ENCODE measurements at regions not wholly inside any gene's neighbourhood (a gene's known extent, or its start where the extent isn't known, plus 50 kb on each side); places are given as distances from the start of the nearest gene placed in this dataset.

DNA sequence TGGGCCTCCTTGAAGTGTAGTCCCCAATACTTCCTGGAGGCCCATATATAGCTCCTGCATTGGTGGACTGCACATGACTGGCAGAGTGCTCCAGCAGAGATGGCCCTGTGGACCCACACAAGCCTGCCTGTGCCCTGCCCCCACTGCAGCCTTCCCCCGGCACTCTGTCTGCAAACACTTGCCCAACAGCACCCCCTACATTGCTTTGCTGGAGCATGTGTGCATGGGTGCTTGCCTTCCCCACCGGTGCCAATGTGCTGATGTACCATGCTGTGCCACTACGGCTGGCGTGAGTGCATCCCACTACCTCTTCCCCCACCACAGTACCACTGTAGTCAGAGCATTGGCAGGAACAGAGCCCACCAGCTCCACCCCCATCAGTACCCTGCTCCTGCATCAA, 563.6 kb upstream of the CTNND2 start:
- Histone ChIP-seq H3K9me3 (ENCODE audit: control insufficient read depth in 2 of 2, insufficient read depth in 1 of 2, low read length in 1 of 2) (peaks cover 3 to 15% of the 10 kb centered on the region in 2 donors), H3K4me3 (ENCODE audit: low read length in 2 of 2) (no peak overlapping the region), H3K27ac (ENCODE audit: low read depth in 1 of 2, low read length in 1 of 2) (no peak overlapping the region), H3K4me1 (ENCODE audit: control insufficient read depth in 2 of 2, insufficient read depth in 2 of 2, low read length in 2 of 2) (no peaks in the 10 kb centered on the region), H3K27me3 (ENCODE audit: control insufficient read depth in 2 of 2, insufficient read depth in 1 of 2, low read length in 1 of 2) (no peaks in the 10 kb centered on the region), H3K36me3 (ENCODE audit: control insufficient read depth in 2 of 2, insufficient read depth in 2 of 2, low read length in 1 of 2) (no peaks in the 10 kb centered on the region)
- DNase-seq (ENCODE audit: low read depth in 6 of 9, low spot score in 9 of 9) = no peak
- WGBS = 97% methylated on average over 4 of the region's 4 CpGs

DNA sequence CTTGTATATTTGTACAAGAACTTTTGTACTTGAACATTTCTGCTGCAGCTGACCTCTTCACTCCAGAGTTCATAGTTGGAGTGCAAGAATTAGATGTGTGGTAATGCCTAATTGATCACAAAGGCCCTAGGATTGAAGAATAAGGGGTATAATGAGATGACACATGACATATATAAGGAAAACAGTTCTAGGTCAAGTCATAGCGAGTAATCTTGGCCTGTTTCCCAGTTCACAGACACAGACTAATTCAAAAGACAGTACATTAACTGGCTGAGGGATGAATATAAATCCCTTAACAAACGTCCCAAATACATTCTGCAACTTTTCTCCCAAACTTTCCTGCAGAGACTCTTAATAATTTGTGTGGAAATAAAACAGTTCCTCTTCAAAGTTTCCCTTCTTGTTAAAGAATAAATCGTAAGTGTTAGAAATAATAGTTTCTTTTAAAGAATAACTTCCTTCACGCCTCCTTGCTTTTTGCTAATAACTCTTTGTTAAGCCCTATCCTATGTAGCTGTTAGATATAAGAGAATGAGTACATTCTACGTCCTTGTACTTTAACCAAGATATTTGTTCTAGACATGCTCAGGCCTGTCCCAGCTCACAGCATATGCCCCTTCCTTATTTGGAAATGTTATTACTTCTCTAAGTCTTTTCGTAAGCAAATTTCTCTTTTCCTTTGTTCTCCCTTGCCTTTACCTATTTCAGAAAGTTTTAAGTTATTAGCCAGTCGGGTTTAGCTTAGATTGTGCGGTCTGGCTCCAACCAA, 556.4 kb upstream of the CTNND2 start:
- no peak overlapping the region for H3K4me3 ChIP-seq (ENCODE audit: low read length in 2 of 2)
- no peaks in the 10 kb centered on the region for H3K4me1 ChIP-seq (ENCODE audit: control insufficient read depth in 2 of 2, insufficient read depth in 2 of 2, low read length in 2 of 2)
- H3K27ac ChIP-seq (ENCODE audit: low read depth in 1 of 2, low read length in 1 of 2) = no peak overlapping the region
- no peaks in the 10 kb centered on the region for H3K36me3 ChIP-seq (ENCODE audit: control insufficient read depth in 2 of 2, insufficient read depth in 2 of 2, low read length in 1 of 2)
- DNase-seq (ENCODE audit: low read depth in 6 of 9, low spot score in 9 of 9) = no peak
- H3K9me3 ChIP-seq (ENCODE audit: control insufficient read depth in 2 of 2, insufficient read depth in 1 of 2, low read length in 1 of 2) = no peaks in the 10 kb centered on the region
- 82% methylated on average over 8 of the region's 8 CpGs for WGBS
- H3K27me3 ChIP-seq (ENCODE audit: control insufficient read depth in 2 of 2, insufficient read depth in 1 of 2, low read length in 1 of 2) = no peaks in the 10 kb centered on the region

DNA sequence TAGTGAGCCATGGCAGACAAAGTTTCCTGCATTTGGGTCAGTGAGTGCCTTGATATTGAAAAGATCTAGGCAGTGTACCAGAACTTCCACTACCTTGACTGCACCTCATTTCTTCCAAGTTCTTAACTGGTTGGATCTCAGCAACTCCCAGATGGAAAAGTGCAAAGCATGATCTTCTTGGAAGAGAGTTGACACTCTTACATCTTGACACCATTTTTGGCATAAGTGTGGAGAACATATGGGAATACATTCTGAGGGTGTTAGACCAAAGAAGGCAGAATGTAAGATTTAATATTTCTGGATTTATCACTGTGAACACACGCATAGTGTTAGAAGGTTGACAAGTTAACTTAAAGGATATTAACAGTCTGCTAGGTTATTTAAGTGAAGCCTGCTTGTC, 555.1 kb upstream of the CTNND2 start:
- Histone ChIP-seq H3K27ac (ENCODE audit: low read depth in 1 of 2, low read length in 1 of 2) (no peak overlapping the region), H3K4me1 (ENCODE audit: control insufficient read depth in 2 of 2, insufficient read depth in 2 of 2, low read length in 2 of 2) (no peaks in the 10 kb centered on the region), H3K36me3 (ENCODE audit: control insufficient read depth in 2 of 2, insufficient read depth in 2 of 2, low read length in 1 of 2) (no peaks in the 10 kb centered on the region), H3K4me3 (ENCODE audit: low read length in 2 of 2) (no peak overlapping the region), H3K9me3 (ENCODE audit: control insufficient read depth in 2 of 2, insufficient read depth in 1 of 2, low read length in 1 of 2) (no peaks in the 10 kb centered on the region), H3K27me3 (ENCODE audit: control insufficient read depth in 2 of 2, insufficient read depth in 1 of 2, low read length in 1 of 2) (no peaks in the 10 kb centered on the region)
- DNase-seq (ENCODE audit: low read depth in 6 of 9, low spot score in 9 of 9) = no peak
- WGBS = 99% methylated on average over 1 of the region's 1 CpG

DNA sequence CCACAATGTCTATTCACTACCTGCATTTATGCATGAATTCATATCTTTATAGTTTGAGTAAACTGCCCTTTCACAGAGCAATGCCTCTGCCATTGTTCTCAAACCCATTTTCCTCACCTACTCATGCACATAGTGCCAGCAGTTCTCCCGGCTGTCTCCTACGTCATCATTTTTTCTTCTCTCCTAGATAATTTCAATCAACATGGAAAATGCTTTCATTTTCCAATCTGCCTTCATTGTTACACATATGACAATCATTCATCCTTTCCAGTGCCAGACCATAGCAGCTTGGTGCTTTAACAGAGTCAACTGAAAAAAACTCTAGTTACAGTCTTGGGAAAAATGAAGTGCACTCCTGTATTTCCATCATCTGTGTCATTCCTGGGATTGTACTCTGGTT, 514.8 kb upstream of the CTNND2 start:
- Histone ChIP-seq H3K27me3 (ENCODE audit: control insufficient read depth in 2 of 2, insufficient read depth in 1 of 2, low read length in 1 of 2) (no peaks in the 10 kb centered on the region), H3K27ac (ENCODE audit: low read depth in 1 of 2, low read length in 1 of 2) (no peak overlapping the region), H3K4me3 (ENCODE audit: low read length in 2 of 2) (no peak overlapping the region), H3K36me3 (ENCODE audit: control insufficient read depth in 2 of 2, insufficient read depth in 2 of 2, low read length in 1 of 2) (no peaks in the 10 kb centered on the region), H3K4me1 (ENCODE audit: control insufficient read depth in 2 of 2, insufficient read depth in 2 of 2, low read length in 2 of 2) (no peaks in the 10 kb centered on the region), H3K9me3 (ENCODE audit: control insufficient read depth in 2 of 2, insufficient read depth in 1 of 2, low read length in 1 of 2) (peaks cover 0 to 6% of the 10 kb centered on the region in 2 donors)
- 91% methylated on average over 2 of the region's 2 CpGs for WGBS
- no peak for DNase-seq (ENCODE audit: low read depth in 6 of 9, low spot score in 9 of 9)

DNA sequence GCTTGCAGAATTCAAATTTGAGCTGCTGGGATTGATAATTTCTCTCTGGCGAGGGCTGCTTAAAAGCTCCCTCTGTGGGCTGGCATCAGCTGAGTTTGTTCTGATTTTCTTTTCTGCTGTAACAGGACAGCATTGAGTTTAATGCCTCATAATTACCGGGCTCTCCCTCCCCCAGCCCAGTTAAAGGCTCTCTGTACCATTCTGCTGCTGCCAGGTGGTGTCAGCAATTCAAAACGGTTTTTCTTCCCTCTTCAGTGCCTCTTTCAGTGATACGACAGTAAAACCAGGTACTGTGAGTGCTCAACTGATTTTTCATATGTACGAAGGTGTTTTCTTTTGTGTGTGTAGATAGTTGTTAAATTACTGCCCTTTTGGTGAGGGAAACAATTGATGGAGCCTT, 509.3 kb upstream of the CTNND2 start:
- Histone ChIP-seq H3K27ac (ENCODE audit: low read depth in 1 of 2, low read length in 1 of 2) (no peak overlapping the region), H3K36me3 (ENCODE audit: control insufficient read depth in 2 of 2, insufficient read depth in 2 of 2, low read length in 1 of 2) (no peaks in the 10 kb centered on the region), H3K9me3 (ENCODE audit: control insufficient read depth in 2 of 2, insufficient read depth in 1 of 2, low read length in 1 of 2) (peaks cover 0 to 7% of the 10 kb centered on the region in 2 donors), H3K4me3 (ENCODE audit: low read length in 2 of 2) (no peak overlapping the region), H3K27me3 (ENCODE audit: control insufficient read depth in 2 of 2, insufficient read depth in 1 of 2, low read length in 1 of 2) (no peaks in the 10 kb centered on the region), H3K4me1 (ENCODE audit: control insufficient read depth in 2 of 2, insufficient read depth in 2 of 2, low read length in 2 of 2) (no peaks in the 10 kb centered on the region)
- WGBS = 73% methylated on average over 5 of the region's 5 CpGs
- DNase-seq (ENCODE audit: low read depth in 6 of 9, low spot score in 9 of 9) = no peak

DNA sequence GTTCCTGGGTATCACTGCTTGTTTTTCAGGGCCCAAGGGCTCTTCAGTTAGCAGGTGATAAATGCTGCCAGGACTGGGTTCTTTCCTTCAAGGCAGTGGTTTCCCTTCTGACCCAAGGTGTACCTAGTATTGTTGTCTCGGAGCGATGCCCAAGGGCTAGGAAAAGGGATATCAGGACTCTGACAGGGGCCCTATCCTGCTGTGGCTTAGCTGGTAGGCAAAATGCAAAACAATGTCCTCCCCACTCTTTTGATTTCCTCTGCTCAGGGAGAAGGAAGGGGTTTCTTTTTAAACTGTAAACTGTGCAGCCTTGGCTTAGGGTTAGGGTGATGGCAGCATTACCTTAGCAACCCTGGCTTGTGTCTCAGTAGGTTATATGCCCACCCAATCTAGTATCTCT, 508.8 kb upstream of the CTNND2 start:
- H3K4me1 ChIP-seq (ENCODE audit: control insufficient read depth in 2 of 2, insufficient read depth in 2 of 2, low read length in 2 of 2) = no peaks in the 10 kb centered on the region
- whole genome bisulfite sequencing = 95% methylated on average over 2 of the region's 2 CpGs

DNA sequence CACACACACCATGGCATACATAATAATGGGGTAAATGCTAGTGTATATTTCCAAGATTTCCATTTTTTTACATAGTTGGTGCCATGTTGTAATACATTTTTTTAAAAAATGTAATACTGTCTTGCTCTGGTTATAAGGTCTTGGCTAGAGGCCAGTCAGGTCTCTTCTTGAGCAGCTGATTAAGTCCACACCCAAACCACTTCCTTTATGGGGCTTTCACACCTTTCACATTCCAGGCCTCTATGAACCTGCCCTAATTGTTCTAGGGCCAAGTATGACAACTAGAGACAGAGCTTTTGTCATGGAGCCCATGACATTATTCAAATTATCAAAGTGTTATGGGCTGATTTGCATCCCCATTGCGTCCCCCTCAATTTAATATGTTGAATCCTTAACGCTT, 495.6 kb upstream of the CTNND2 start:
- WGBS = 86% methylated on average over 2 of the region's 2 CpGs
- H3K9me3 ChIP-seq (ENCODE audit: control insufficient read depth in 2 of 2, insufficient read depth in 1 of 2, low read length in 1 of 2) = no peaks in the 10 kb centered on the region
- no peaks in the 10 kb centered on the region for H3K36me3 ChIP-seq (ENCODE audit: control insufficient read depth in 2 of 2, insufficient read depth in 2 of 2, low read length in 1 of 2)
- no peaks in the 10 kb centered on the region for H3K4me1 ChIP-seq (ENCODE audit: control insufficient read depth in 2 of 2, insufficient read depth in 2 of 2, low read length in 2 of 2)
- DNase-seq (ENCODE audit: low read depth in 6 of 9, low spot score in 9 of 9) = no peak
- H3K27ac ChIP-seq (ENCODE audit: low read depth in 1 of 2, low read length in 1 of 2) = no peak overlapping the region
- no peak overlapping the region for H3K4me3 ChIP-seq (ENCODE audit: low read length in 2 of 2)
- H3K27me3 ChIP-seq (ENCODE audit: control insufficient read depth in 2 of 2, insufficient read depth in 1 of 2, low read length in 1 of 2) = no peaks in the 10 kb centered on the region

More for the DNA sequence above, 508.8 kb upstream of the CTNND2 start:
- no peak overlapping the region for H3K4me3 ChIP-seq (ENCODE audit: low read length in 2 of 2)
- H3K27me3 ChIP-seq (ENCODE audit: control insufficient read depth in 2 of 2, insufficient read depth in 1 of 2, low read length in 1 of 2) = no peaks in the 10 kb centered on the region
- peaks cover 0 to 7% of the 10 kb centered on the region in 2 donors for H3K9me3 ChIP-seq (ENCODE audit: control insufficient read depth in 2 of 2, insufficient read depth in 1 of 2, low read length in 1 of 2)
- H3K27ac ChIP-seq (ENCODE audit: low read depth in 1 of 2, low read length in 1 of 2) = no peak overlapping the region
- no peak for DNase-seq (ENCODE audit: low read depth in 6 of 9, low spot score in 9 of 9)
- H3K36me3 ChIP-seq (ENCODE audit: control insufficient read depth in 2 of 2, insufficient read depth in 2 of 2, low read length in 1 of 2) = no peaks in the 10 kb centered on the region

DNA sequence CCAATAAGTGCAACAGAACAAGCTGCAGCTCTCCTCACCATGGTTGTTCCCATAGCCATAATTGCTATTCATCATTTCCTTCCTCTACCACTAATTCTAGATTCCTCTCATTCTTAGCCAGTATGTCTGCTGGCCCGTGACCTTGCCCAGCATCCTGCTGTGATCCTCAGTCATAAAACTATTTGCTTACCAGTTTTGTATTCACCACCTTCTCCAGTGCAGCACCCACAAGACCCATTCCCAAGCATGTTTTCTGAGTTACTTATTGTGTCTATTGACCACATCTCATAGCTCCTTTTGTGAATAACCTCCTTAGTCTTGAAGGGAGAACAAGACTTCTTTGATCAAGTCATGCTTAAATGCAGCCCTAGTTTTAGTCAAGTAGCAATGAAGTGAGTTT, 488.0 kb upstream of the CTNND2 start:
- Histone ChIP-seq H3K4me1 (ENCODE audit: control insufficient read depth in 2 of 2, insufficient read depth in 2 of 2, low read length in 2 of 2) (no peaks in the 10 kb centered on the region), H3K27me3 (ENCODE audit: control insufficient read depth in 2 of 2, insufficient read depth in 1 of 2, low read length in 1 of 2) (no peaks in the 10 kb centered on the region), H3K4me3 (ENCODE audit: low read length in 2 of 2) (no peak overlapping the region), H3K9me3 (ENCODE audit: control insufficient read depth in 2 of 2, insufficient read depth in 1 of 2, low read length in 1 of 2) (no peaks in the 10 kb centered on the region), H3K27ac (ENCODE audit: low read depth in 1 of 2, low read length in 1 of 2) (no peak overlapping the region), H3K36me3 (ENCODE audit: control insufficient read depth in 2 of 2, insufficient read depth in 2 of 2, low read length in 1 of 2) (no peaks in the 10 kb centered on the region)
- DNase-seq (ENCODE audit: low read depth in 6 of 9, low spot score in 9 of 9) = no peak
- WGBS = 74% methylated on average over 1 of the region's 1 CpG

DNA sequence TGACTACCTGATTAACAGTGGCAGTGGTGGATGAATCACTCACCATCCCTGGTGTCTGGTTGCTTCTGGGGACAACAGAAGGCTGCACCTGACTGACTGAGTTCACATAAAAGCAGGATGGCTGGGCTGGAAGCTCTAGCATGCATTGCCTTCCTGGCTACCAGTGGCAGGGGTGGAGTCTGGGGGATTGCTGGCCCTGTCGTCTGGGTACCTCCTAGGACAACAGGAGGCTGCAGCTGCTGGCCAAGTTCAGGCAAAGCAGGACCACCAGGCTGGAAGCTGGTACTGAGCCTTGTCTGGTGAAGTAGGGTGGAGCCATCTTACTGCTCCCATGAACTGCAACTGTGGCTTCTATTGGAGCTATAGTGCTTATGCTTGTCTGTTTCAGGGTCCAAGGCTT, 480.8 kb upstream of the CTNND2 start:
- Histone ChIP-seq H3K9me3 (ENCODE audit: control insufficient read depth in 2 of 2, insufficient read depth in 1 of 2, low read length in 1 of 2) (peaks cover 0 to 4% of the 10 kb centered on the region in 2 donors), H3K4me1 (ENCODE audit: control insufficient read depth in 2 of 2, insufficient read depth in 2 of 2, low read length in 2 of 2) (no peaks in the 10 kb centered on the region), H3K4me3 (ENCODE audit: low read length in 2 of 2) (no peak overlapping the region), H3K36me3 (ENCODE audit: control insufficient read depth in 2 of 2, insufficient read depth in 2 of 2, low read length in 1 of 2) (no peaks in the 10 kb centered on the region), H3K27ac (ENCODE audit: low read depth in 1 of 2, low read length in 1 of 2) (no peak overlapping the region), H3K27me3 (ENCODE audit: control insufficient read depth in 2 of 2, insufficient read depth in 1 of 2, low read length in 1 of 2) (no peaks in the 10 kb centered on the region)
- WGBS = 84% methylated on average over 1 of the region's 1 CpG
- DNase-seq (ENCODE audit: low read depth in 6 of 9, low spot score in 9 of 9) = no peak

Data from thymus (tissue), 11 donors.